Gastroesophageal sphincter (tissue), 3 donors: ENCODE measurements at regions not wholly inside any gene's neighbourhood (a gene's known extent, or its start where the extent isn't known, plus 50 kb on each side); places are given as distances from the start of the nearest gene placed in this dataset.
"Not testable (repeated sequence)": the region's sequence is repeated elsewhere in the genome, so short reads cannot be mapped to it uniquely, and the experiment has no call there.

Source experiments
- CTCF ChIP-seq, 4 experiments: fragments of 200-600 bp in 2 of 4; fragments of 450-650 bp in 2 of 4; sonication (generic) in 1 of 4; IDR thresholded peaks; one replicate each; pipeline ENCODE4 v1.5.1; 2017 to 2019; ENCODE audit warnings: antibody characterized with exemption in 4 of 4, mild to moderate bottlenecking in 2 of 4, moderate library complexity in 2 of 4
- EP300 ChIP-seq: sonication (generic); formaldehyde crosslinking; IDR thresholded peaks from one replicate; pipeline ENCODE4 v1.6.1; 2017; ENCODE audit warnings: antibody characterized with exemption, mild to moderate bottlenecking
- POLR2A ChIP-seq, 2 donors: fragments of 450-650 bp; IDR thresholded peaks; one replicate each; pipeline ENCODE4 v1.6.1; 2017; ENCODE audit warnings: antibody characterized with exemption in 2 of 2, mild to moderate bottlenecking in 2 of 2, moderate library complexity in 1 of 2

GRCh38 chr14:19304442-19304841, 129.7 kb downstream of the POTEG start:
- not testable (repeated sequence) for TF ChIP-seq CTCF (IDR thresholded peaks at IDR 0.05); POLR2A (IDR thresholded peaks at IDR 0.05); EP300
